K562 (cell line): ENCODE measurements at regions not wholly inside any gene's neighbourhood (a gene's known extent, or its start where the extent isn't known, plus 50 kb on each side); places are given as distances from the start of the nearest gene placed in this dataset.

Source experiments
- ATAC-seq: fragments of 200-7000 bp; cut with Tn5 transposase; 3 replicates; pipeline ENCODE4 v1.9.1; 2020; ENCODE audit warnings: moderate library complexity
- BruUV-seq: library from RNA; stranded (reverse); fragments of 400-500 nt; replicated peaks from 2 replicates; lab custom pipeline; 2021; lab: Mats Ljungman, UMichigan
- CTCF ChIA-PET: fragments of 300-600 bp; formaldehyde crosslinking; extraction: SDS; loops from one replicate; lab custom pipeline; 2021; ENCODE audit warnings: low intra/inter-chr PET ratio; lab: Yijun Ruan, JAX
- POLR2A ChIA-PET: fragments of 300-600, 350-650 bp; sonication (Branson Sonifier 250); formaldehyde crosslinking; extraction: SDS; loops from one replicate; lab custom pipeline; 2021; ENCODE audit warnings: antibody characterized with exemption, inconsistent platforms; lab: Yijun Ruan, JAX
- DNase-seq, 4 experiments: peaks; one replicate each; pipeline versions ENCODE4 v3.0.0 to v3.0.0-alpha.2; 2011 to 2018; ENCODE audit warnings: low spot score in 3 of 4, mixed read lengths in 3 of 4; ENCODE audit errors: extremely low read depth in 1 of 4
- FAIRE-seq: peaks from 2 replicates; lab custom pipeline; 2011; peaks lifted over from hg19 to GRCh38; lab: Jason Lieb, UNC
- H2AFZ ChIP-seq: 2 replicates; pipeline ENCODE4 v1.6.0; 2011; ENCODE audit warnings: low read depth, low read length, control low read depth, inconsistent platforms
- H3K27ac ChIP-seq: fragments of 200-600 bp; 3 replicates; pipeline ENCODE4 v1.8.0; 2011; ENCODE audit warnings: low read depth, mild to moderate bottlenecking, control low read depth, inconsistent platforms, low read length, moderate library complexity, mixed read lengths; ENCODE audit errors: extremely low read depth
- H3K27me3 ChIP-seq, 2 experiments: fragments of 300-600 bp in 1 of 2; 2 replicates in 1 of 2; 3 replicates in 1 of 2; pipeline versions ENCODE4 v1.6.0 to v1.8.0; 2011; ENCODE audit warnings: inconsistent platforms in 2 of 2, low read length in 2 of 2, mild to moderate bottlenecking in 1 of 2, mixed read lengths in 1 of 2, moderate library complexity in 1 of 2; ENCODE audit not compliant: control insufficient read depth in 2 of 2, insufficient read depth in 2 of 2
- H3K36me3 ChIP-seq: fragments of 300-600 bp; 3 replicates; pipeline ENCODE4 v1.8.0; 2011; ENCODE audit warnings: mild to moderate bottlenecking, low read length, inconsistent platforms; ENCODE audit not compliant: control insufficient read depth, insufficient read depth
- H3K4me1 ChIP-seq, 2 experiments: fragments of 200-600 bp in 1 of 2; replicated peaks in 1 of 2; 2 replicates in 1 of 2; 3 replicates in 1 of 2; pipeline versions ENCODE4 v1.5.1 to v1.8.0; 2011; ENCODE audit warnings: inconsistent platforms in 2 of 2, low read length in 2 of 2, mild to moderate bottlenecking in 1 of 2, mixed read lengths in 1 of 2, moderate library complexity in 1 of 2; ENCODE audit not compliant: control insufficient read depth in 2 of 2, insufficient read depth in 2 of 2
- H3K4me2 ChIP-seq: 2 replicates; pipeline ENCODE4 v1.6.1; 2011; ENCODE audit warnings: low read length, control low read depth, inconsistent platforms, mixed read lengths; ENCODE audit not compliant: insufficient read depth
- H3K4me3 ChIP-seq: fragments of 200-600 bp; sonication (generic), shearing (Covaris generic); 2 replicates; pipeline ENCODE4 v1.5.1; 2016; ENCODE audit warnings: control low read depth, inconsistent platforms
- H3K79me2 ChIP-seq: fragments of 200-600 bp; 3 replicates; pipeline ENCODE4 v1.8.0; 2011; ENCODE audit warnings: low read length, inconsistent platforms; ENCODE audit not compliant: control insufficient read depth, insufficient read depth
- H3K9ac ChIP-seq, 2 experiments: 2 replicates each; pipeline versions ENCODE4 v1.6.0 to v1.6.1; 2011; ENCODE audit warnings: low read depth in 2 of 2, low read length in 2 of 2, control low read depth in 1 of 2, inconsistent platforms in 1 of 2, mild to moderate bottlenecking in 1 of 2, mixed read lengths in 1 of 2; ENCODE audit not compliant: insufficient read depth in 1 of 2
- H3K9me1 ChIP-seq: one replicate; pipeline ENCODE4 v1.6.0; 2011; ENCODE audit warnings: inconsistent platforms, mild to moderate bottlenecking, low read length, moderate library complexity; ENCODE audit not compliant: control insufficient read depth, insufficient read depth
- H3K9me3 ChIP-seq: replicated peaks from 2 replicates; pipeline ENCODE4 v1.5.1; 2011; ENCODE audit warnings: low read depth, low read length, inconsistent platforms; ENCODE audit not compliant: control insufficient read depth, insufficient read depth
- H4K20me1 ChIP-seq: replicated peaks from 2 replicates; pipeline ENCODE4 v1.6.1; 2011; ENCODE audit warnings: low read length, inconsistent platforms, mixed read lengths; ENCODE audit not compliant: control insufficient read depth, insufficient read depth
- NCOR1 ChIP-seq: fragments of 450-650 bp; IDR thresholded peaks from 2 replicates; pipeline ENCODE4 v1.6.1; 2016; ENCODE audit warnings: mild to moderate bottlenecking, moderate library complexity
- SAP30 ChIP-seq: fragments of 200-600 bp; sonication (generic); IDR thresholded peaks from 2 replicates; pipeline ENCODE4 v1.6.1; 2012; ENCODE audit warnings: borderline replicate concordance, low read depth, mild to moderate bottlenecking, moderate library complexity, low read length, control low read depth, inconsistent platforms; ENCODE audit not compliant: insufficient read depth, poor library complexity, severe bottlenecking
- ZSCAN29 ChIP-seq: fragments of 450-650 bp; IDR thresholded peaks from 2 replicates; pipeline ENCODE4 v1.6.1; 2017
- WGBS: fragments of 100-300 bp; shearing (Covaris generic); methylation state at CpG from one replicate; pipeline ENCODE4 v1.1.6; 2016; ENCODE audit warnings: low coverage, mixed read lengths; ENCODE audit not compliant: insufficient coverage; ENCODE audit errors: missing lambda C conversion rate; 5-methylcytosine and 5-hydroxymethylcytosine counted together
- in situ Hi-C: fragments of 300-500 bp; cut with MboI; formaldehyde crosslinking; loops from 4 replicates; pipeline ENCODE4 v1.15.0; 2018; ENCODE audit warnings: inconsistent platforms, mixed read lengths
- intact Hi-C: fragments of 100-400 bp; cut with micrococcal nuclease; formaldehyde crosslinking; loops from 2 replicates; pipeline ENCODE4 v1.14.2; 2022
- TF ChIP-seq, protein P1 (sequence below): fragments of 450-650 bp; formaldehyde crosslinking; IDR thresholded peaks from 2 replicates; pipeline ENCODE4 v1.4.0; 2020; ENCODE audit warnings: mild to moderate bottlenecking
- TF ChIP-seq, protein P2 (sequence below): fragments of 450-650 bp; IDR thresholded peaks from 2 replicates; pipeline ENCODE4 v1.7.0; 2016; ENCODE audit warnings: borderline replicate concordance

DNA sequence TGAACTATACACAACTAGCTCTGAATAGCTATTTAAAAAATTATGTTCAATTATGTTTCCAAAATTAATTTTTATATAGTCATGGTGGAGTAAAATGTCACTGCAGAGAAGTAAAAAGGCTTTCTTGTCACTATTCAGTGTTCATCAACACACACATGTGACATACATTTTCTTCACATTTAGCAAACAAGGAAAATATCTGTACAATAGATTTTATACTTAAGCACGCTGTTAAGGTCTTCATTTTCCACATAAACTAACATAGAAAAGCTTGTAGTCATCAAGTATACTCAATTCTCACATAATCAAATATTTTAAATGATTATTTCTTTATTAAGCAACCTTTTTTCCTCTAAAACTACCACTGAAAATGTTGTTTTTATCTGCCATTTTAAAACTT, 141.2 kb upstream of the DIO2 start:
- intact Hi-C loops (no loop called here), in situ Hi-C loops (no loop called here)
- Histone ChIP-seq H4K20me1 (no peaks in the 10 kb centered on the region), H2AFZ (no peak overlapping the region), H3K4me1 (no peaks in the 10 kb centered on the region), H3K27me3 (no peaks in the 10 kb centered on the region)
- POLR2A ChIA-PET: no interaction called here
- no peak for DNase-seq
- FAIRE-seq: no peak
- TF ChIP-seq ZSCAN29: no peak
- TF ChIP-seq, protein P1, sequence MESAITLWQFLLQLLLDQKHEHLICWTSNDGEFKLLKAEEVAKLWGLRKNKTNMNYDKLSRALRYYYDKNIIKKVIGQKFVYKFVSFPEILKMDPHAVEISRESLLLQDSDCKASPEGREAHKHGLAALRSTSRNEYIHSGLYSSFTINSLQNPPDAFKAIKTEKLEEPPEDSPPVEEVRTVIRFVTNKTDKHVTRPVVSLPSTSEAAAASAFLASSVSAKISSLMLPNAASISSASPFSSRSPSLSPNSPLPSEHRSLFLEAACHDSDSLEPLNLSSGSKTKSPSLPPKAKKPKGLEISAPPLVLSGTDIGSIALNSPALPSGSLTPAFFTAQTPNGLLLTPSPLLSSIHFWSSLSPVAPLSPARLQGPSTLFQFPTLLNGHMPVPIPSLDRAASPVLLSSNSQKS (CRISPR knock-in tag): no peak
- no peak for TF ChIP-seq NCOR1
- no peak for TF ChIP-seq SAP30
- TF ChIP-seq, protein P2, sequence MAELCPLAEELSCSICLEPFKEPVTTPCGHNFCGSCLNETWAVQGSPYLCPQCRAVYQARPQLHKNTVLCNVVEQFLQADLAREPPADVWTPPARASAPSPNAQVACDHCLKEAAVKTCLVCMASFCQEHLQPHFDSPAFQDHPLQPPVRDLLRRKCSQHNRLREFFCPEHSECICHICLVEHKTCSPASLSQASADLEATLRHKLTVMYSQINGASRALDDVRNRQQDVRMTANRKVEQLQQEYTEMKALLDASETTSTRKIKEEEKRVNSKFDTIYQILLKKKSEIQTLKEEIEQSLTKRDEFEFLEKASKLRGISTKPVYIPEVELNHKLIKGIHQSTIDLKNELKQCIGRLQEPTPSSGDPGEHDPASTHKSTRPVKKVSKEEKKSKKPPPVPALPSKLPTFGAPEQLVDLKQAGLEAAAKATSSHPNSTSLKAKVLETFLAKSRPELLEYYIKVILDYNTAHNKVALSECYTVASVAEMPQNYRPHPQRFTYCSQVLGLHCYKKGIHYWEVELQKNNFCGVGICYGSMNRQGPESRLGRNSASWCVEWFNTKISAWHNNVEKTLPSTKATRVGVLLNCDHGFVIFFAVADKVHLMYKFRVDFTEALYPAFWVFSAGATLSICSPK: no peak
- TF ChIP-seq, all 486 proteins: peak for 0
- no peaks in the 10 kb centered on the region for H3K9me3 ChIP-seq
- H3K9me1 ChIP-seq: no peaks in the 10 kb centered on the region
- no TSS peak for BruUV-seq
- ATAC-seq: no peak
- no peak overlapping the region for H3K27ac ChIP-seq
- H3K4me2 ChIP-seq: no peak overlapping the region
- no peaks in the 10 kb centered on the region for H3K79me2 ChIP-seq
- no peak overlapping the region for H3K9ac ChIP-seq
- CTCF ChIA-PET: no interaction called here
- WGBS: 0% methylated on average over 1 of the region's 1 CpG
- H3K36me3 ChIP-seq: no peaks in the 10 kb centered on the region
- H3K4me3 ChIP-seq: no peak overlapping the region
